ENCODE measurements at regions not wholly inside any gene's neighbourhood (a gene's known extent, or its start where the extent isn't known, plus 50 kb on each side); places are given as distances from the start of the nearest gene placed in this dataset.

DNA sequence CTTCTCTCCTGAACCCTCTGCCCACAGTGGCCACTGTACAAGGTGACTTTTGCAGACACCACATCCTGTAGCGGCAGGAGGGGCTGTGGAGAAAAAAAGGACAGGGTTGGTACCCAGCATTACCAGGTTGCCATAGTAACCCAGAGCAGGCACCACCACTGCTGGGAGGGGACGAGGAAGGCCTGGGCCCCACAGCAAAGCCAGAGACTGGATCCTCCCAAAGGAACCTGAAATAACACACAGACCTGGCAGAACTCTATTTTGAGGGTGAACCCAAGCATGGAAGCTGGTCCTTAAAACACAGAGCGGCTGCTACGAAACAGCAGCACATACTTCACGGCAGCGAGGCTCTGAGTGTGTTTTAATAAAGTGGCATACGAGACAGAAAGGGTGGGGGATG lies 380.6 kb downstream of the CTTN start:
- no peak for TF ChIP-seq CTCF (IDR thresholded peaks at IDR 0.05)
- TF ChIP-seq POLR2A (IDR thresholded peaks at IDR 0.05) = no peak

Measured in thyroid gland (tissue), 4 donors.